Psoas muscle (tissue), 7 donors: ENCODE measurements at regions not wholly inside any gene's neighbourhood (a gene's known extent, or its start where the extent isn't known, plus 50 kb on each side); places are given as distances from the start of the nearest gene placed in this dataset.
"Not testable (repeated sequence)": the region's sequence is repeated elsewhere in the genome, so short reads cannot be mapped to it uniquely, and the experiment has no call there.

Experiments
- ATAC-seq, 4 donors: fragments of 200-7000 bp; cut with Tn5 transposase; one replicate each; pipeline ENCODE4 v1.9.1; 2020; ENCODE audit warnings: moderate library complexity in 3 of 4, mild to moderate bottlenecking in 2 of 4
- DNase-seq, 2 donors: peaks; one replicate each; pipeline ENCODE4 v3.0.0-alpha.2; 2020
- H3K27ac ChIP-seq: fragments of 200-600 bp; one replicate; pipeline ENCODE4 v1.8.0; 2022
- H3K27me3 ChIP-seq, 3 donors: fragments of 200-600 bp in 1 of 3; one replicate each; pipeline versions ENCODE4 v1.6.1 to v1.8.0; 2013 to 2022; ENCODE audit warnings: low read length in 2 of 3, mild to moderate bottlenecking in 2 of 3, moderate library complexity in 1 of 3; ENCODE audit not compliant: insufficient read depth in 3 of 3
- H3K36me3 ChIP-seq, 2 donors: fragments of 200-600 bp in 1 of 2; one replicate each; pipeline versions ENCODE4 v1.6.1 to v1.8.0; 2013 to 2022; ENCODE audit warnings: low read depth in 1 of 2, mild to moderate bottlenecking in 1 of 2, moderate library complexity in 1 of 2; ENCODE audit not compliant: insufficient read depth in 1 of 2
- H3K4me1 ChIP-seq: fragments of 200-600 bp; one replicate; pipeline ENCODE4 v1.8.0; 2022
- H3K4me3 ChIP-seq: fragments of 200-600 bp; one replicate; pipeline ENCODE4 v1.8.0; 2022; ENCODE audit warnings: mild to moderate bottlenecking
- H3K9me3 ChIP-seq: fragments of 200-600 bp; one replicate; pipeline ENCODE4 v1.8.0; 2022
- WGBS, 3 donors: extraction: QIAGEN DNeasy Blood & Tissue Kit; methylation state at CpG; one replicate each; pipeline versions ENCODE4 v1.1.6 to v1.1.7; 2013; 5-methylcytosine and 5-hydroxymethylcytosine counted together
- intact Hi-C, 2 donors: fragments of 100-400 bp; cut with DNase I; formaldehyde crosslinking; loops; one replicate each; pipeline versions ENCODE4 v1.11.0 to v1.14.2; 2022
- TF ChIP-seq, protein P1 (sequence below): fragments of 200-600 bp; IDR thresholded peaks from one replicate; pipeline ENCODE4 v1.8.0; 2022; ENCODE audit warnings: antibody characterized with exemption
- donor health status: healthy with polysubstance abuse.
- donor health status: DM: no; HTN: no; CAD: no; lungs with moderate emphysema.
- donor health status: Bipolar disorder and iron deficiency.
- donor health status: healthy.
- donor health status: DM: yes; HTN: yes; CAD: no.
- donor health status: DM: no; HTN: no; CAD: no.
- donor health status: DM: yes; HTN: yes; CAD: no.

GRCh38 chr12:95386051-95386450 is 87.9 kb upstream of the METAP2 start:
- Histone ChIP-seq H3K4me3 (peak overlapping the region; percentile 60), H3K9me3 (no peaks in the 10 kb centered on the region), H3K27me3 (no peaks in the 10 kb centered on the region), H3K27ac (peak overlapping the region; percentile 85), H3K4me1 (peaks cover 23% of the 10 kb centered on the region), H3K36me3 (no peaks in the 10 kb centered on the region)
- TF ChIP-seq, protein P1, sequence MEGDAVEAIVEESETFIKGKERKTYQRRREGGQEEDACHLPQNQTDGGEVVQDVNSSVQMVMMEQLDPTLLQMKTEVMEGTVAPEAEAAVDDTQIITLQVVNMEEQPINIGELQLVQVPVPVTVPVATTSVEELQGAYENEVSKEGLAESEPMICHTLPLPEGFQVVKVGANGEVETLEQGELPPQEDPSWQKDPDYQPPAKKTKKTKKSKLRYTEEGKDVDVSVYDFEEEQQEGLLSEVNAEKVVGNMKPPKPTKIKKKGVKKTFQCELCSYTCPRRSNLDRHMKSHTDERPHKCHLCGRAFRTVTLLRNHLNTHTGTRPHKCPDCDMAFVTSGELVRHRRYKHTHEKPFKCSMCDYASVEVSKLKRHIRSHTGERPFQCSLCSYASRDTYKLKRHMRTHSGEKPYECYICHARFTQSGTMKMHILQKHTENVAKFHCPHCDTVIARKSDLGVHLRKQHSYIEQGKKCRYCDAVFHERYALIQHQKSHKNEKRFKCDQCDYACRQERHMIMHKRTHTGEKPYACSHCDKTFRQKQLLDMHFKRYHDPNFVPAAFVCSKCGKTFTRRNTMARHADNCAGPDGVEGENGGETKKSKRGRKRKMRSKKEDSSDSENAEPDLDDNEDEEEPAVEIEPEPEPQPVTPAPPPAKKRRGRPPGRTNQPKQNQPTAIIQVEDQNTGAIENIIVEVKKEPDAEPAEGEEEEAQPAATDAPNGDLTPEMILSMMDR = no peak
- intact Hi-C loops = loop anchor here (5.0 kb wide), 1 partner anchor 86 kb away; the partner anchor contains the start of gene METAP2 (in 2 of the 2)
- DNase-seq (no peak), ATAC-seq (no peak)
- WGBS, 3 donors = 10 to 32% (median 22%) methylated on average over 1 of the region's 1 CpG

GRCh38 chr12:95388260-95388659 is 85.7 kb upstream of the METAP2 start:
- H3K27ac ChIP-seq, ATAC-seq: not testable (repeated sequence)
- intact Hi-C loops = loop anchor here (5.0 kb wide), 1 partner anchor 84 kb away; the partner anchor contains the start of gene METAP2 (in 2 of the 2)

GRCh38 chr12:95390192-95390591 is 83.8 kb upstream of the METAP2 start:
- no peak overlapping the region for H3K4me3 ChIP-seq
- no peaks in the 10 kb centered on the region for H3K36me3 ChIP-seq
- ATAC-seq (no peak), DNase-seq (no peak)
- TF ChIP-seq, protein P1 = no peak
- no peaks in the 10 kb centered on the region for H3K27me3 ChIP-seq
- no peaks in the 10 kb centered on the region for H3K9me3 ChIP-seq
- intact Hi-C loops = no loop called here
- peaks cover 10% of the 10 kb centered on the region for H3K4me1 ChIP-seq
- H3K27ac ChIP-seq = no peak overlapping the region
- 69 to 83% (median 74%) methylated on average over 1 of the region's 1 CpG for WGBS, 3 donors

More at GRCh38 chr12:95388260-95388659, 85.7 kb upstream of the METAP2 start:
- 87 to 92% (median 92%) methylated on average over 10 of the region's 10 CpGs for WGBS, 3 donors
- H3K4me1 ChIP-seq = peaks cover 23% of the 10 kb centered on the region
- not testable (repeated sequence) for DNase-seq, H3K4me3 ChIP-seq, H3K36me3 ChIP-seq, H3K27me3 ChIP-seq, H3K9me3 ChIP-seq

GRCh38 chr12:95390932-95391331 is 83.0 kb upstream of the METAP2 start:
- intact Hi-C loops = no loop called here
- TF ChIP-seq, protein P1 = no peak
- ATAC-seq (no peak), DNase-seq (no peak)
- Histone ChIP-seq H3K4me1 (peaks cover 10% of the 10 kb centered on the region), H3K27ac (no peak overlapping the region), H3K27me3 (no peaks in the 10 kb centered on the region), H3K36me3 (no peaks in the 10 kb centered on the region), H3K4me3 (no peak overlapping the region), H3K9me3 (no peaks in the 10 kb centered on the region)
- WGBS, 3 donors = 73 to 81% (median 78%) methylated on average over 3 of the region's 3 CpGs

DNA sequence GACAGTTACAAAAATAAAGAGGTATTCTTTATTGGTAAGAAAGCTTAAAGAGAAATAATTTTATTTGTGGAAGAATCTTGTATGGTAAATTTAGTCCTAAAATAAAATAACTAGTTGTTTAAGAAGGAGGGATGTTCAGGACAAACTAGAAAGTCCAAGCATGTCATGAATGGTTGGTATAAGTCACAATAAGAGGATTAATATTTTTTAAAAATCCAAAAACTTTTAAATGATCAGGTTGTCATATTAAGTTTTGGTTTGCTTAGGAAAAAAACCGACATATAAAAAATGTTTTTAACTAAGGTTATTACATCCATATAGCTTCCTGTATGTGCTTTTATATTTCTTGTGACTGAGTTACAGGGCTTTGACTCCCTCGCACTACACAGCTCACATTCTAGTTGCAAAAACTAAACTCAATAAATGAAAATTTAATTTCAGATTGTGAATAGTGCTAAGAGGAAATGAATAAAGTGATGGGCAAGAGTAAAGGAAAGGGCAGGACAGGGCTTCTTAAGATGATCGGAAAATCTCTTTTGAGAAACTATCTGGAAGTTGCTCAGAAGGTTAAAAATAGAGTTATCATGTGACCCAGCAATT is 80.7 kb upstream of the METAP2 start:
- Histone ChIP-seq H3K27ac (no peak overlapping the region), H3K4me1 (peaks cover 7% of the 10 kb centered on the region), H3K9me3 (no peaks in the 10 kb centered on the region), H3K27me3 (no peaks in the 10 kb centered on the region), H3K36me3 (no peaks in the 10 kb centered on the region), H3K4me3 (no peak overlapping the region)
- TF ChIP-seq, protein P1 = no peak
- intact Hi-C loops = no loop called here
- no peak for DNase-seq
- 71 to 84% (median 71%) methylated on average over 3 of the region's 3 CpGs for WGBS, 3 donors
- ATAC-seq = no peak
